HCT116 (cell line): ENCODE measurements at regions not wholly inside any gene's neighbourhood (a gene's known extent, or its start where the extent isn't known, plus 50 kb on each side); places are given as distances from the start of the nearest gene placed in this dataset.
"Not testable (repeated sequence)": the region's sequence is repeated elsewhere in the genome, so short reads cannot be mapped to it uniquely, and the experiment has no call there.

Source experiments
- ATAC-seq: fragments of 200-7000 bp; cut with Tn5 transposase; 2 replicates; pipeline ENCODE4 v1.9.1; 2020; ENCODE audit warnings: mild to moderate bottlenecking, moderate library complexity
- BruUV-seq: library from RNA; stranded (reverse); fragments of 400-500 nt; replicated peaks from 2 replicates; lab custom pipeline; 2021; lab: Mats Ljungman, UMichigan
- CTCF ChIA-PET: fragments of 300-600 bp; sonication (Branson Sonifier 250); formaldehyde crosslinking; loops from one replicate; lab custom pipeline; 2021; ENCODE audit warnings: antibody characterized with exemption; lab: Charles Lee
- POLR2A ChIA-PET: fragments of 300-600, 350-600 bp; sonication (Branson Sonifier 250); formaldehyde crosslinking; loops from one replicate; lab custom pipeline; 2021; ENCODE audit warnings: antibody characterized with exemption; lab: Charles Lee
- RAD21 ChIA-PET, 2 experiments: fragments of 300-600 bp; sonication (Branson Sonifier 250); formaldehyde crosslinking; loops; one replicate each; lab custom pipeline; 2023; ENCODE audit warnings: low total read pairs in 2 of 2; ENCODE audit not compliant: uncharacterized antibody in 2 of 2, unreplicated experiment in 2 of 2, low non-redundant PET in 1 of 2; lab: Charles Lee
- DNase-seq: peaks from one replicate; pipeline ENCODE4 v3.0.0-alpha.2; 2010; ENCODE audit warnings: low read depth, low spot score
- H2AFZ ChIP-seq: fragments of 200-600 bp; shearing (Covaris generic), sonication (generic); 2 replicates; pipeline ENCODE4 v1.6.1; 2017; ENCODE audit warnings: low read depth, mixed run types, mixed read lengths, antibody characterized with exemption, low read length; ENCODE audit not compliant: poor library complexity, severe bottlenecking
- H3K27ac ChIP-seq: 2 replicates; pipeline ENCODE4 v1.5.1; 2012; ENCODE audit warnings: low read depth, low read length
- H3K27me3 ChIP-seq: fragments of 200-600 bp; sonication (generic); 2 replicates; pipeline ENCODE4 v1.6.1; 2016; ENCODE audit warnings: mixed run types, low read length, mixed read lengths; ENCODE audit not compliant: insufficient read depth
- H3K36me3 ChIP-seq, 2 experiments: fragments of 200-500 bp in 1 of 2; fragments of 200-600 bp in 1 of 2; sonication (Bioruptor generic) in 1 of 2; sonication (generic) in 1 of 2; 2 replicates each; pipeline versions ENCODE4 v1.5.1 to v1.6.1; 2014 to 2016; ENCODE audit warnings: low read length in 2 of 2, inconsistent platforms in 1 of 2, mixed read lengths in 1 of 2, mixed run types in 1 of 2; ENCODE audit not compliant: insufficient read depth in 2 of 2, control insufficient read depth in 1 of 2
- H3K4me1 ChIP-seq, 2 experiments: fragments of 200-600 bp in 1 of 2; sonication (generic) in 1 of 2; 2 replicates each; pipeline versions ENCODE4 v1.5.1 to v1.6.1; 2012 to 2017; ENCODE audit warnings: low read length in 2 of 2, inconsistent platforms in 1 of 2, mild to moderate bottlenecking in 1 of 2, mixed read lengths in 1 of 2, mixed run types in 1 of 2, moderate library complexity in 1 of 2; ENCODE audit not compliant: insufficient read depth in 2 of 2, control insufficient read depth in 1 of 2
- H3K4me2 ChIP-seq: fragments of 200-600 bp; sonication (generic); 2 replicates; pipeline ENCODE4 v1.6.1; 2017; ENCODE audit warnings: mixed run types, low read length, mixed read lengths
- H3K4me3 ChIP-seq, 2 experiments: fragments of 200-600 bp in 1 of 2; sonication (generic) in 1 of 2; replicated peaks in 1 of 2; 2 replicates each; pipeline ENCODE4 v1.5.1; 2011 to 2016; ENCODE audit warnings: low read length in 2 of 2, control low read depth in 1 of 2, low read depth in 1 of 2, mild to moderate bottlenecking in 1 of 2, mixed read lengths in 1 of 2, mixed run types in 1 of 2
- H3K79me2 ChIP-seq: fragments of 200-600 bp; sonication (generic); 2 replicates; pipeline ENCODE4 v1.6.1; 2017; ENCODE audit warnings: mild to moderate bottlenecking, mixed run types, low read length, moderate library complexity, mixed read lengths; ENCODE audit not compliant: insufficient read depth
- H3K9ac ChIP-seq: fragments of 200-600 bp; sonication (generic); 2 replicates; pipeline ENCODE4 v1.6.1; 2016; ENCODE audit warnings: low read length, mixed read lengths
- H3K9me2 ChIP-seq: fragments of 200-600 bp; sonication (generic), shearing (Covaris generic); 2 replicates; pipeline ENCODE4 v1.6.1; 2017; ENCODE audit warnings: mixed run types, mild to moderate bottlenecking, moderate library complexity; ENCODE audit not compliant: insufficient read depth
- H3K9me3 ChIP-seq, 2 experiments: fragments of 200-500 bp in 1 of 2; fragments of 200-600 bp in 1 of 2; sonication (Bioruptor generic) in 1 of 2; sonication (generic) in 1 of 2; 2 replicates each; pipeline ENCODE4 v1.6.1; 2014 to 2017; ENCODE audit warnings: low read length in 2 of 2, mixed read lengths in 2 of 2, inconsistent platforms in 1 of 2, low read depth in 1 of 2, mild to moderate bottlenecking in 1 of 2, mixed run types in 1 of 2, moderate library complexity in 1 of 2; ENCODE audit not compliant: control insufficient read depth in 1 of 2, insufficient read depth in 1 of 2
- H4K20me1 ChIP-seq: fragments of 200-600 bp; sonication (generic), shearing (Covaris generic); 2 replicates; pipeline ENCODE4 v1.6.1; 2017; ENCODE audit warnings: mixed run types, mild to moderate bottlenecking, moderate library complexity; ENCODE audit not compliant: insufficient read depth
- CBX3 ChIP-seq: IDR thresholded peaks from 2 replicates; pipeline ENCODE4 v1.6.1; 2012; ENCODE audit warnings: low read depth
- CTCF ChIP-seq, 3 experiments: fragments of 200-600 bp in 1 of 3; sonication (generic) in 1 of 3; IDR thresholded peaks in 2 of 3; conservative IDR thresholded peaks in 1 of 3; 2 replicates each; pipeline ENCODE4 v1.5.1; 2012 to 2017; ENCODE audit warnings: low read depth in 2 of 3, low read length in 2 of 3, antibody characterized with exemption in 1 of 3, borderline replicate concordance in 1 of 3, control low read depth in 1 of 3, mild to moderate bottlenecking in 1 of 3, mixed read lengths in 1 of 3, mixed run types in 1 of 3, moderate library complexity in 1 of 3; ENCODE audit not compliant: insufficient read depth in 1 of 3
- EZH2phosphoT487 ChIP-seq: fragments of 200-600 bp; IDR thresholded peaks from 2 replicates; pipeline ENCODE4 v1.6.1; 2018; ENCODE audit warnings: antibody characterized with exemption, borderline replicate concordance
- FOSL1 ChIP-seq: IDR thresholded peaks from 2 replicates; pipeline ENCODE4 v1.6.1; 2012; ENCODE audit warnings: low read depth
- POLR2A ChIP-seq: IDR thresholded peaks from 2 replicates; pipeline ENCODE4 v1.7.0; 2011; ENCODE audit warnings: borderline replicate concordance; ENCODE audit not compliant: insufficient read depth, insufficient read length; ENCODE audit errors: extremely low read depth
- POLR2AphosphoS5 ChIP-seq: IDR thresholded peaks from 2 replicates; pipeline ENCODE4 v1.6.1; 2011; ENCODE audit warnings: mild to moderate bottlenecking, low read depth, low read length, moderate library complexity
- ZFX ChIP-seq: fragments of 450-650 bp; IDR thresholded peaks from 2 replicates; pipeline ENCODE4 v1.6.1; 2017
- intact Hi-C: fragments of 100-400 bp; cut with micrococcal nuclease; formaldehyde crosslinking; loops from 2 replicates; pipeline ENCODE4 v1.10.0; 2022
- TF ChIP-seq, protein P1 (sequence below): IDR thresholded peaks from 2 replicates; pipeline ENCODE4 v1.6.1; 2012; ENCODE audit warnings: low read depth

GRCh38 chr6:85287158-85287557 lies 162.7 kb upstream of the NT5E start (continued):
- TF ChIP-seq POLR2A = no peak

DNA sequence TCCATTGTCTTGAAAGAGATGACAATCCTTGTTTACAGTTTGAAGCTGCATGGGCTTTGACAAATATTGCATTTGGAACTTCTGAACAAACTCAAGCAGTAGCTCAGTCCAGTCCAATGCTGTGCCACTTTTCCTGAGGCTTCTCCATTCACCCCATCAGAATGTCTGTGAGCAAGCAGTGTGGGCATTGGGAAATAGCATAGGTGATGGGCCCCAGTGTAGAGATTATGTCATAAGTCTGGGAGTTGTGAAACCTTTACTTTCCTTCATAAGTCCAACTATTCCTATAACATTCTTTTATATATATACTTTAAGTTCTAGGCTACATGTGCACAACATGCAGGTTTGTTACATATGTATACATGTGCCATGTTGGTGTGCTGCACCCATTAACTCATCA lies 163.4 kb upstream of the NT5E start:
- BruUV-seq, H3K4me2 ChIP-seq, H3K36me3 ChIP-seq, H2AFZ ChIP-seq, intact Hi-C loops, H3K9me3 ChIP-seq, RAD21 ChIA-PET, ATAC-seq, H3K9me2 ChIP-seq, H3K9ac ChIP-seq, CTCF ChIA-PET, H4K20me1 ChIP-seq, DNase-seq, H3K4me3 ChIP-seq, H3K27ac ChIP-seq, H3K79me2 ChIP-seq, POLR2A ChIA-PET, H3K27me3 ChIP-seq, H3K4me1 ChIP-seq: not testable (repeated sequence)

GRCh38 chr6:85285934-85286333 lies 163.9 kb upstream of the NT5E start:
- TF ChIP-seq POLR2AphosphoS5 = no peak
- TF ChIP-seq, protein P1, sequence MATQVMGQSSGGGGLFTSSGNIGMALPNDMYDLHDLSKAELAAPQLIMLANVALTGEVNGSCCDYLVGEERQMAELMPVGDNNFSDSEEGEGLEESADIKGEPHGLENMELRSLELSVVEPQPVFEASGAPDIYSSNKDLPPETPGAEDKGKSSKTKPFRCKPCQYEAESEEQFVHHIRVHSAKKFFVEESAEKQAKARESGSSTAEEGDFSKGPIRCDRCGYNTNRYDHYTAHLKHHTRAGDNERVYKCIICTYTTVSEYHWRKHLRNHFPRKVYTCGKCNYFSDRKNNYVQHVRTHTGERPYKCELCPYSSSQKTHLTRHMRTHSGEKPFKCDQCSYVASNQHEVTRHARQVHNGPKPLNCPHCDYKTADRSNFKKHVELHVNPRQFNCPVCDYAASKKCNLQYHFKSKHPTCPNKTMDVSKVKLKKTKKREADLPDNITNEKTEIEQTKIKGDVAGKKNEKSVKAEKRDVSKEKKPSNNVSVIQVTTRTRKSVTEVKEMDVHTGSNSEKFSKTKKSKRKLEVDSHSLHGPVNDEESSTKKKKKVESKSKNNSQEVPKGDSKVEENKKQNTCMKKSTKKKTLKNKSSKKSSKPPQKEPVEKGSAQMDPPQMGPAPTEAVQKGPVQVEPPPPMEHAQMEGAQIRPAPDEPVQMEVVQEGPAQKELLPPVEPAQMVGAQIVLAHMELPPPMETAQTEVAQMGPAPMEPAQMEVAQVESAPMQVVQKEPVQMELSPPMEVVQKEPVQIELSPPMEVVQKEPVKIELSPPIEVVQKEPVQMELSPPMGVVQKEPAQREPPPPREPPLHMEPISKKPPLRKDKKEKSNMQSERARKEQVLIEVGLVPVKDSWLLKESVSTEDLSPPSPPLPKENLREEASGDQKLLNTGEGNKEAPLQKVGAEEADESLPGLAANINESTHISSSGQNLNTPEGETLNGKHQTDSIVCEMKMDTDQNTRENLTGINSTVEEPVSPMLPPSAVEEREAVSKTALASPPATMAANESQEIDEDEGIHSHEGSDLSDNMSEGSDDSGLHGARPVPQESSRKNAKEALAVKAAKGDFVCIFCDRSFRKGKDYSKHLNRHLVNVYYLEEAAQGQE = no peak
- TF ChIP-seq CBX3 = no peak
- TF ChIP-seq CTCF (IDR thresholded peaks at IDR 0.05 in 2 of 3, conservative IDR thresholded peaks at IDR 0.05 in 1 of 3; ENCODE audit: borderline replicate concordance in 1 of 3, insufficient read depth in 1 of 3, low read depth in 2 of 3, low read length in 2 of 3) = no peak
- no peak for TF ChIP-seq EZH2phosphoT487
- TF ChIP-seq ZFX = no peak
- no peak for TF ChIP-seq FOSL1
- no peak overlapping the region for H3K4me2 ChIP-seq
- no peaks in the 10 kb centered on the region for H3K9me3 ChIP-seq
- DNase-seq (no peak), ATAC-seq (no peak)
- H3K27ac ChIP-seq = no peak overlapping the region
- no peaks in the 10 kb centered on the region for H3K79me2 ChIP-seq
- BruUV-seq = no TSS peak
- no peak overlapping the region for H2AFZ ChIP-seq
- POLR2A ChIA-PET = no interaction called here
- CTCF ChIA-PET = no interaction called here
- H3K9ac ChIP-seq = no peak overlapping the region
- RAD21 ChIA-PET = no interaction called here
- H3K4me1 ChIP-seq = no peaks in the 10 kb centered on the region
- H4K20me1 ChIP-seq = no peaks in the 10 kb centered on the region
- intact Hi-C loops = no loop called here
- peaks cover 5% of the 10 kb centered on the region; the same call in 1 of the 2 replicates for H3K27me3 ChIP-seq
- H3K36me3 ChIP-seq = no peaks in the 10 kb centered on the region
- no peaks in the 10 kb centered on the region; the same call in 1 of the 2 replicates for H3K9me2 ChIP-seq
- no peak overlapping the region for H3K4me3 ChIP-seq
